ENCODE measurements at regions not wholly inside any gene's neighbourhood (a gene's known extent, or its start where the extent isn't known, plus 50 kb on each side); places are given as distances from the start of the nearest gene placed in this dataset.

DNA sequence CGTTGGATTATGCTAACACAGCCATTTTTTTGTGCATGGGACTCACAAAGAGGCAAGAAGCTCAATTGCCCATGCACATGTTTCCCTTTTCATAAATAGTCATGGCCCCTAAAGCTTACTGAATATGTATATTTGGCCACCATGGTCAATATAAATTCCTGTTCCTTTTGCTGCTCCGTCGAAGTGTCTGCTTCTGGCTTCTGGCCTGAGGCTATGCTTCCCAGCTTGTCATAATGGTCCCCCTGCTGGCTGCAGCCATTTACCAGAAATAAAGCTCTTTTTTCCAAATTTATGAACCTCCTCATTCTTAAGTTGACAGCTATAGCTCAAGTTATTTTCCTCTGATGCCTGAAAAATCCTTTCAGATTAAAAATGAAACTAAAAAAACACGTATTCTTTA lies 602.1 kb downstream of the VGLL3 start:
- TF ChIP-seq POLR2A (IDR thresholded peaks at IDR 0.05; ENCODE audit: low read depth, low read length) (no peak), RFX5 (IDR thresholded peaks at IDR 0.05; ENCODE audit: low read depth, low read length) (no peak), MAFK (IDR thresholded peaks at IDR 0.05; ENCODE audit: low read depth, low read length) (no peak), RAD21 (IDR thresholded peaks at IDR 0.05; ENCODE audit: low read length) (no peak), NFE2L2 (IDR thresholded peaks at IDR 0.05; ENCODE audit: low read depth, low read length) (no peak), CHD1 (IDR thresholded peaks at IDR 0.05; ENCODE audit: low read depth, low read length) (no peak), RCOR1 (IDR thresholded peaks at IDR 0.05; ENCODE audit: insufficient replicate concordance, low read length) (no peak)
- TF ChIP-seq, protein P1, sequence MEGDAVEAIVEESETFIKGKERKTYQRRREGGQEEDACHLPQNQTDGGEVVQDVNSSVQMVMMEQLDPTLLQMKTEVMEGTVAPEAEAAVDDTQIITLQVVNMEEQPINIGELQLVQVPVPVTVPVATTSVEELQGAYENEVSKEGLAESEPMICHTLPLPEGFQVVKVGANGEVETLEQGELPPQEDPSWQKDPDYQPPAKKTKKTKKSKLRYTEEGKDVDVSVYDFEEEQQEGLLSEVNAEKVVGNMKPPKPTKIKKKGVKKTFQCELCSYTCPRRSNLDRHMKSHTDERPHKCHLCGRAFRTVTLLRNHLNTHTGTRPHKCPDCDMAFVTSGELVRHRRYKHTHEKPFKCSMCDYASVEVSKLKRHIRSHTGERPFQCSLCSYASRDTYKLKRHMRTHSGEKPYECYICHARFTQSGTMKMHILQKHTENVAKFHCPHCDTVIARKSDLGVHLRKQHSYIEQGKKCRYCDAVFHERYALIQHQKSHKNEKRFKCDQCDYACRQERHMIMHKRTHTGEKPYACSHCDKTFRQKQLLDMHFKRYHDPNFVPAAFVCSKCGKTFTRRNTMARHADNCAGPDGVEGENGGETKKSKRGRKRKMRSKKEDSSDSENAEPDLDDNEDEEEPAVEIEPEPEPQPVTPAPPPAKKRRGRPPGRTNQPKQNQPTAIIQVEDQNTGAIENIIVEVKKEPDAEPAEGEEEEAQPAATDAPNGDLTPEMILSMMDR (conservative IDR thresholded peaks at IDR 0.05; ENCODE audit: low read depth, low read length), result no peak
